OCI-LY1 (cell line): ENCODE measurements at regions not wholly inside any gene's neighbourhood (a gene's known extent, or its start where the extent isn't known, plus 50 kb on each side); places are given as distances from the start of the nearest gene placed in this dataset.

Experiments
- H2AFZ ChIP-seq: fragments of 200-600 bp; sonication (generic), shearing (Covaris generic); 2 replicates; pipeline ENCODE4 v1.6.0; 2014; ENCODE audit warnings: antibody characterized with exemption, mild to moderate bottlenecking, low read length
- H3F3A ChIP-seq: fragments of 200-600 bp; sonication (generic), shearing (Covaris generic); 2 replicates; pipeline ENCODE4 v1.6.0; 2014; ENCODE audit warnings: mild to moderate bottlenecking, antibody characterized with exemption, low read length, moderate library complexity; ENCODE audit not compliant: insufficient read depth
- H3K27ac ChIP-seq: fragments of 200-600 bp; sonication (generic); 2 replicates; pipeline ENCODE4 v1.5.1; 2014; ENCODE audit warnings: low read length, mixed run types, mild to moderate bottlenecking, low read depth; ENCODE audit not compliant: poor library complexity, severe bottlenecking
- H3K27me3 ChIP-seq: fragments of 200-600 bp; sonication (generic); 2 replicates; pipeline ENCODE4 v1.6.0; 2014; ENCODE audit warnings: antibody characterized with exemption, mild to moderate bottlenecking, low read length, moderate library complexity; ENCODE audit not compliant: insufficient read depth
- H3K36me3 ChIP-seq: fragments of 200-600 bp; sonication (generic); 2 replicates; pipeline ENCODE4 v1.6.1; 2014; ENCODE audit warnings: mild to moderate bottlenecking, antibody characterized with exemption, low read length, moderate library complexity, mixed read lengths; ENCODE audit not compliant: insufficient read depth
- H3K4me1 ChIP-seq: fragments of 200-600 bp; sonication (generic); 2 replicates; pipeline ENCODE4 v1.5.1; 2014; ENCODE audit warnings: mild to moderate bottlenecking, low read length, moderate library complexity; ENCODE audit not compliant: insufficient read depth, severe bottlenecking
- H3K4me2 ChIP-seq: fragments of 200-600 bp; sonication (generic), shearing (Covaris generic); 2 replicates; pipeline ENCODE4 v1.6.1; 2014; ENCODE audit warnings: low read length
- H3K4me3 ChIP-seq: fragments of 200-600 bp; sonication (generic); 2 replicates; pipeline ENCODE4 v1.5.1; 2014; ENCODE audit warnings: low read length, low read depth, mild to moderate bottlenecking, mixed read lengths; ENCODE audit not compliant: poor library complexity, severe bottlenecking
- H3K79me2 ChIP-seq: fragments of 200-600 bp; shearing (Covaris generic); 2 replicates; pipeline ENCODE4 v1.6.1; 2016; ENCODE audit warnings: mixed run types, low read length, mixed read lengths; ENCODE audit not compliant: insufficient read depth
- H3K9ac ChIP-seq: fragments of 200-600 bp; sonication (generic), shearing (Covaris generic); 2 replicates; pipeline ENCODE4 v1.6.1; 2014; ENCODE audit warnings: mild to moderate bottlenecking, low read length, mixed read lengths
- H3K9me2 ChIP-seq: fragments of 200-600 bp; sonication (generic), shearing (Covaris generic); 2 replicates; pipeline ENCODE4 v1.6.1; 2014; ENCODE audit warnings: low read depth, mild to moderate bottlenecking, low read length, mixed read lengths
- H3K9me3 ChIP-seq: fragments of 200-600 bp; shearing (Covaris generic); 2 replicates; pipeline ENCODE4 v1.6.1; 2014; ENCODE audit warnings: low read length, mixed read lengths
- H4K20me1 ChIP-seq: fragments of 200-600 bp; sonication (generic), shearing (Covaris generic); 2 replicates; pipeline ENCODE4 v1.6.0; 2016; ENCODE audit warnings: mild to moderate bottlenecking, low read length; ENCODE audit not compliant: insufficient read depth
- CTCF ChIP-seq: fragments of 200-600 bp; sonication (generic), shearing (Covaris generic); IDR thresholded peaks from 2 replicates; pipeline ENCODE4 v1.5.1; 2017; ENCODE audit warnings: mild to moderate bottlenecking, antibody characterized with exemption, low read length, moderate library complexity, mixed read lengths
- EZH2 ChIP-seq: fragments of 200-600 bp; sonication (generic), shearing (Covaris generic); IDR thresholded peaks from 2 replicates; pipeline ENCODE4 v1.8.0; 2017; ENCODE audit warnings: borderline replicate concordance, mixed run types, mild to moderate bottlenecking, antibody characterized with exemption, low read length, moderate library complexity, mixed read lengths

- Histone ChIP-seq H3K4me2 (no peak overlapping the region), H3K4me3 (no peak overlapping the region), H3K36me3 (no peaks in the 10 kb centered on the region), H3K27me3 (no peaks in the 10 kb centered on the region), H3K9me2 (no peaks in the 10 kb centered on the region), H3K9me3 (no peaks in the 10 kb centered on the region), H3K4me1 (no peaks in the 10 kb centered on the region), H3F3A (no peaks in the 10 kb centered on the region), H3K9ac (no peak overlapping the region), H2AFZ (no peak overlapping the region), H3K79me2 (no peaks in the 10 kb centered on the region), H4K20me1 (no peaks in the 10 kb centered on the region), H3K27ac (no peak overlapping the region)
- TF ChIP-seq EZH2 (no peak), CTCF (no peak)
Observed at GRCh38 chr13:111546921-111547675, 226.7 kb downstream of the TEX29 start.

GRCh38 chr13:111547726-111548273 is 227.4 kb downstream of the TEX29 start:
- no peaks in the 10 kb centered on the region for H3F3A ChIP-seq
- H3K27me3 ChIP-seq, result no peaks in the 10 kb centered on the region
- H3K4me3 ChIP-seq, result no peak overlapping the region
- H3K9me3 ChIP-seq, result no peaks in the 10 kb centered on the region
- H4K20me1 ChIP-seq, result no peaks in the 10 kb centered on the region
- no peaks in the 10 kb centered on the region for H3K36me3 ChIP-seq
- H3K4me2 ChIP-seq, result no peak overlapping the region
- no peak overlapping the region for H3K27ac ChIP-seq
- H3K9me2 ChIP-seq, result no peaks in the 10 kb centered on the region
- no peaks in the 10 kb centered on the region for H3K4me1 ChIP-seq
- no peak overlapping the region for H3K9ac ChIP-seq
- H3K79me2 ChIP-seq, result no peaks in the 10 kb centered on the region
- no peak for TF ChIP-seq CTCF
- no peak for TF ChIP-seq EZH2
- no peak overlapping the region for H2AFZ ChIP-seq

GRCh38 chr13:111548301-111548700 is 227.9 kb downstream of the TEX29 start:
- Histone ChIP-seq H3K36me3 (no peaks in the 10 kb centered on the region), H3K79me2 (no peaks in the 10 kb centered on the region), H4K20me1 (no peaks in the 10 kb centered on the region), H3K4me3 (no peak overlapping the region), H2AFZ (no peak overlapping the region), H3K4me1 (no peaks in the 10 kb centered on the region), H3K9ac (no peak overlapping the region), H3K9me3 (no peaks in the 10 kb centered on the region), H3K27me3 (no peaks in the 10 kb centered on the region), H3F3A (no peaks in the 10 kb centered on the region), H3K4me2 (no peak overlapping the region), H3K27ac (no peak overlapping the region), H3K9me2 (no peaks in the 10 kb centered on the region)
- TF ChIP-seq CTCF, result no peak
- TF ChIP-seq EZH2, result no peak
